ENCODE measurements at regions not wholly inside any gene's neighbourhood (a gene's known extent, or its start where the extent isn't known, plus 50 kb on each side); places are given as distances from the start of the nearest gene placed in this dataset.

GRCh38 chr3:25289663-25290062 lies 138.4 kb upstream of the RARB start:
- DNase-seq (ENCODE audit: low spot score), result no peak

- DNase-seq (ENCODE audit: low spot score), result no peak
These were observed 136.6 kb upstream of the RARB start for GRCh38 chr3:25291481-25291905.

GRCh38 chr3:25292036-25292435 lies 136.0 kb upstream of the RARB start:
- DNase-seq (ENCODE audit: low spot score), result no peak

GRCh38 chr3:25292595-25292994 lies 135.5 kb upstream of the RARB start:
- no peak for DNase-seq (ENCODE audit: low spot score)

GRCh38 chr3:25293736-25294135 lies 134.3 kb upstream of the RARB start:
- no peak for DNase-seq (ENCODE audit: low spot score)

GRCh38 chr3:25294169-25294805 lies 133.8 kb upstream of the RARB start:
- DNase-seq (ENCODE audit: low spot score), result no peak

- DNase-seq (ENCODE audit: low spot score), result no peak
These were observed 130.1 kb upstream of the RARB start for GRCh38 chr3:25297667-25298585.

GRCh38 chr3:25300141-25300540 lies 127.9 kb upstream of the RARB start:
- DNase-seq (ENCODE audit: low spot score), result no peak

- DNase-seq (ENCODE audit: low spot score), result no peak
These were observed 123.1 kb upstream of the RARB start for GRCh38 chr3:25304916-25305315.

- DNase-seq (ENCODE audit: low spot score), result no peak
These were observed 122.0 kb upstream of the RARB start for GRCh38 chr3:25306066-25306465.

GRCh38 chr3:25306705-25307104 lies 121.4 kb upstream of the RARB start:
- DNase-seq (ENCODE audit: low spot score), result no peak

- DNase-seq (ENCODE audit: low spot score), result no peak
These were observed 114.8 kb upstream of the RARB start for GRCh38 chr3:25313286-25313685.

- DNase-seq (ENCODE audit: low spot score), result no peak
These were observed 103.0 kb upstream of the RARB start for GRCh38 chr3:25324954-25325655.

GRCh38 chr3:25335356-25335755 lies 92.7 kb upstream of the RARB start:
- no peak for DNase-seq (ENCODE audit: low spot score)

GRCh38 chr3:25338158-25338725 lies 89.8 kb upstream of the RARB start:
- no peak for DNase-seq (ENCODE audit: low spot score)

- no peak for DNase-seq (ENCODE audit: low spot score)
These were observed 88.8 kb upstream of the RARB start for GRCh38 chr3:25339225-25339624.

GRCh38 chr3:25344670-25345069 lies 83.4 kb upstream of the RARB start:
- DNase-seq (ENCODE audit: low spot score), result no peak

GRCh38 chr3:25349095-25349494 lies 79.0 kb upstream of the RARB start:
- no peak for DNase-seq (ENCODE audit: low spot score)

- no peak for DNase-seq (ENCODE audit: low spot score)
These were observed 78.0 kb upstream of the RARB start for GRCh38 chr3:25349828-25350724.

- DNase-seq (ENCODE audit: low spot score), result no peak
These were observed 77.3 kb upstream of the RARB start for GRCh38 chr3:25350725-25351114.

GRCh38 chr3:25354071-25354470 lies 74.0 kb upstream of the RARB start:
- no peak for DNase-seq (ENCODE audit: low spot score)
